HG02678 (cell line): ENCODE measurements at regions not wholly inside any gene's neighbourhood (a gene's known extent, or its start where the extent isn't known, plus 50 kb on each side); places are given as distances from the start of the nearest gene placed in this dataset.

Source experiments
- ATAC-seq: cut with Tn5 transposase; IDR thresholded peaks from one replicate; pipeline ENCODE4 v1.9.1; 2021; ENCODE audit warnings: mild to moderate bottlenecking, moderate library complexity; ENCODE audit not compliant: unreplicated experiment

DNA sequence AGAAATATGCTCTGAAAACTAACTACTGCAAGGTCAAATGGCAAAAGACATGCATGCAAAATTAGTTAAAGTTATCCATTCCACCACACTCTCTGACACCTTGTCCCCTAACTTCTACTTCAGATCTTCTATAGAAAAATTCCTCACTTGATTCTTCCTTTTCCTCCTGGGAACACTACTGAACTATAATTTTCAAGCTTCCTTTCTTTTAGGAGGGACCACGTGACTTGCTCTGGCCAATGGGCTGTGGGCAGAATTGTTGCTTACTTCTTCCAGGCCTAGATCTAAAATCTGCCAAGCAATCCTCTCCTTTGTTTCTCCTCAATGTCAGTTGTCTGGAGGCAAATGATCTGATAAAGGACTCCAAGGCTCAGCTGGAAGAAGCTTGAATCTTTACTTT, 441.0 kb downstream of the CDK5RAP2 start:
- no peak for ATAC-seq

DNA sequence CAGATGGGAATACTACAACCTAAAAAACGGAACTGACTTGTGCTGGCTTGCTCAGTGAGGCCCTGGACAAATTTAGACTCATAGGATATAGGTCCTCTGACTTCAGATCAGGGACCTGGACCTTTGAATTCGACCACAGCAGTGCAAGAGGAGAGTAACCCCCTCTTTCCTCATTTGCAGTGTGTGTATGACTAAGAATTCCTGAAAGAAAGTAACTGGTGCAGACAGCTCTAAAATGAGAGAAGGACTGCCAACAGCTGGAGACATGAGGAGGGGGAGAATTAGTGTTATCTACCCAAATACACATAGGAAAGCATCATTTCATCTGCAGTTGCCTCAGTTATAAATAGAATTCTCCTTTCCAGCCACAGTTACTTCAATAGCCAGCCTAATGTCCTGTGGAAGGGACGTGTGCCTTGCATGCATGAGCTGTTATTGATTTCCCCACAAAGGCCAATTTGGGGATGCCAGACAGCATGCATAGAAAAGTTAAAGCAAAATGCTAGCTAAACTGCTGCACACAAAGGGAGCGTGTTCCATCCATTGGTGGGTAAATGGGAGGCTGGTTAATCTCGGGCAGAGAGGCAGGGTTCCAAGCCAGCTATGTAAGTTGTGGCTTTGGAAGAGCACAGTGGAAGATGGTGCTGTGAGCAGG, 442.7 kb downstream of the CDK5RAP2 start:
- no peak for ATAC-seq

DNA sequence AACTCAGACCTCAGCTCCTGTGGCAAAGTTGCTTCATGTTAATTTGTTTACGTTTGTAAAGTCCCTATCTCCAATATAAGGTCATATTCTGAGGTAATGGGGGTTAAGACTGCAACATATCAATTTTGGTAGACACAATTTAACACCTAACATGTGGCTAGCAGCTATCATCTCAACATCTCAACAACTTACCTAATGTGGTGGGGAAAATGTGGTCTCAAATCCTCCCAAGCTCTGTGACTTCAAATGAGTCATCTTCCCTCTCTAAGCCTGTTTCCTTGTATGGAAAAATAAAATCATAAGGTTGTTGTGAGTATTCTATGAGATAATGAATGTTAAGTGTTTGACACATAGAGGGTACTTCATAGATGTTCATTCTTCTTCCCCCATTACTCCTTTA, 443.3 kb downstream of the CDK5RAP2 start:
- no peak for ATAC-seq

DNA sequence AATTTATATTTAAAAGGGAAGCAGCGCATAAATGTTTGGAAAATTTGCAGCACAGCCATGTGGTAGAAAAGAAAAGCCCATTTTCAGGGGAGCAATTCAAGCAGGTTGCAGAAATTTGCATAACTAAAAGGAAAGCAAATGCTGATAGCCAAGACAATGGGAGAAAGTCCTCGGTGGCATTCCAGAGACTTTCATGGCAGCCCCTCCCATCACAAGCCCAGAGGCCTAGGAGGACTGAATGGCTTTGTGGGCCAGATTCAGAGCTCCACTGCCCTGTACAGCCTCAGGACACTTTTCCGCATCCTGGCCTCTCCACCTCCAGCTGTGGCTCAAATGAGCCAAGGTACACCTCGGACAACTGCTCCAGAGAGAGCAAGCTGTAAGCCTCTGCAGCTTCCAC, 462.9 kb downstream of the CDK5RAP2 start:
- ATAC-seq: no peak

DNA sequence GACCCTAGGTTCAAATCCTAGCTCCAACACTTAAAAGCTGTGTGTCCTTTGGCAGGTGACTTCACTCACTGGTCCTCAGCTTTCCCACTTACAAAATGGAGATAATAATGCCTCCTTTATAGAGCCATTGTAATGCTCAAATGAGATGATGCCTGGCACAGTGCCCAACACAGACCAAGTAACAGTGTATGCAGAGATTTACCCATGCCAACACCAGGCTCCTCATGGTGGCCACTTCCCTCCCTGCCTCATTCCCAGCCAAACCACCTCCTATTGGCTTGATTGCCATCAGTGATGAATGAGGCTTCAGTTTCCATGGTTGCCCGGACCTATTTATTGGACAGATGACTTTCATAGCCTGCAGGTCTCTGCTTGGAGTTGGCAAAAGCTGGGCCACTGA, 469.4 kb downstream of the CDK5RAP2 start:
- no peak for ATAC-seq

DNA sequence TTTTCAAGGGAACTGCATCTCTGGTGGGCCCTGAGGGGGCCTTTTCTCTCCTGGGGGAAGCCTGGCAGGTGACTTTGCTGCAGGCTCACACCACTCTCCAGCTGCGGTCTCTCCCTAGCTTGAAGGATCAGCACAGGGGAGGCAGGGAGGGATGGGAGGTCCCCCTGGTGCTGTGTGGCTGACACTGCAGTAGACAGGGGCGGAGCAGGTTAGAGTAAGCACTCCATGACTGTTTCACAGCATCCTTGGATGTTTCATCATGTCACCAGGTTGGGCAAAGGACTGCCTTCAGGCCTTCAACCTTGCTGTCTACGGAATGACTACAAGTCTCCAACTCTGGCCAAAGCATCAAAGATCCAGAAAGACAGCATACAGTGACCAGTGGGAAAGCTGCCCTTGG, 470.7 kb downstream of the CDK5RAP2 start:
- no peak for ATAC-seq

DNA sequence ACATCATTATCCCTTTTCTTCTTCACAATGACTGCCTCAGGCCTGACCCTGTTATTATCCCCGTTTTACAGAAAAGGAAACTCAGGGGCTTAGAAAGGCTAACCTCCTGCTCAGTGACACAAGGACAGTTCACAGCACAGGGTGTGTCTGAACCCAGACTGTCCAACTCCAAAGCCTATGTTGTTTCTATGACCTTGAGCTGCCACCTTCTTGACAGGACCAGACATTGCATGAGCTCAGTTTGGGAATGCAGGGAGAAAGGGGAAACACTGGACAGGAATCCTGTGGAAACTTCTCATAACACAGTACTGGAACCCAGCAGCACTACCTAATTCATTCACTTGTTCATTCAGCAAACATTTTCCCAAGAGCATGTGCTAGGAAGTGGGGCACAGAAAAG, 472.8 kb downstream of the CDK5RAP2 start:
- ATAC-seq: no peak

DNA sequence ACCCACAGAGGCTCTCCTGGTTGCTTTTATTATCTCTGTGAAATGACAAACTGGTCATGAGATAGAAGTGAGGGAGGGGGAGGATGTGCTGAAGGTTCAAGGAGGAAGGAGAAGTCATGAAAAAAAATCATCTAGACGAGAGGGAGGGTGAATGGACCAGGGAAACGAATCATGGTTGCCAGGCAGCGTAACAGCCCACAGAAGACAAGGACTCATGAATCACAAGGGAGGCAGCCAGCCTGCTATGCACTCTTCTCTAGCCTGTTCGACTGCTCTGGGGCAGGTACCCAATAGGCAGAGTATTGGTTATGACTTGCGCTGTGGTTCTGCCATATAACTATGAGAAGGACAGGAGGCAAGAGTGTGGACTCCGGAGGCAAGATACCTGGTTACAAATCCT, 475.2 kb downstream of the CDK5RAP2 start:
- ATAC-seq: no peak

DNA sequence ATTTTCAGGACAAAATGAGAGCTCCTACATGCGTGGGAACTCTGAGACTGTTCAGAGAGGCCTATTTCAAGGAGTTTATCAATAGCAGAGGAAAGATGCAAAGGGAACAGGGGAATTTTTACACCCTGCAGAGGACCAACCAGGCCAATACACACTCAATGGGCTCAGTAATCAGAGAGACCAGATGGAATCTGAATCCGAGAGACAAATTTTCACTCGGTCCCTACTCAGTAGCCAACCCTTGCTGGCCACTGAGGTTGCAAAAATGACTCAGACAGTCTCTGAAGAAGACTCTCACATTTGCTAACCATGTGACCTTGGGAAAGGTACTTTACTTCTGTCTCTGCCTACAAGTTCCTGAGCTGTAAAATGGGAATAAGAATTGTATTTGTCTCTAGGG, 479.4 kb downstream of the CDK5RAP2 start:
- ATAC-seq: no peak

DNA sequence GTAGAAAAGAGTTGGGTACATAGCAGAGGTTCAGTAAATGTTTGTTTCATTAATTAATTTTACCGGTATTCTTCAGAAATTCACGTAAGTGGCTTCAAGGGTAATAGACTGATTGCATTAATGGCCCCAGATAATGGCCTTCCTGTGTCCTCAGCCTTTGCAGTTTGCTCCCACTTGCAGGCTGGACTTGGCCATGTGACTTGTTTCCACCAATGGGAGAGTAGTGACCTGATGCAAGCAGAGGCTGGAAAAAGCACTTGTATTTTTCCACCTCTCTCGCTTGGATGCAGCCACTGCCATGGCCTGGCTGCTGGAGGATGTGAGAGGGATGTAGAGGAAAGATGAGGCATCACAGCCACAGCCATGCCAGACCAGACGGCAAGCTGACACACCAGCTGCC, 480.9 kb downstream of the CDK5RAP2 start:
- ATAC-seq: no peak

DNA sequence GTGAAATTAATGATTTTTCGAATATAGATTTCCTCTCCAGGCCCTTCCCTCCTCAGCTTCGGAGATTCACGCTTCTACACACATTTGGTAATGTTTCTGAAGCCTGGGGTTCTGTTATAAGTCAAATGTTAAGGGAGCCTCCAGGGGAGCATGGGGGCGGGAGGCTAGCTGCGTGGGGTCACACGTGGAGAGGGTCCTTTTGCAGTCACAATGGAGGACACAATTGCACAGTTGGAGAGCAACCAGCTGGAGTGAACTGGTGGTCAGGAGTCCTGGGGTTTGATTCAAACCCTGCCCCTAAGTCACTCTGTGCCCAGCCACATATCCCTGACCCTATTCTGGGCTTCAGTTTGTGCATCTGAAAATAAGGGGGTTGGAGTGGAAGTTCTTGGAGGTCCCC, 481.4 kb downstream of the CDK5RAP2 start:
- no peak for ATAC-seq

DNA sequence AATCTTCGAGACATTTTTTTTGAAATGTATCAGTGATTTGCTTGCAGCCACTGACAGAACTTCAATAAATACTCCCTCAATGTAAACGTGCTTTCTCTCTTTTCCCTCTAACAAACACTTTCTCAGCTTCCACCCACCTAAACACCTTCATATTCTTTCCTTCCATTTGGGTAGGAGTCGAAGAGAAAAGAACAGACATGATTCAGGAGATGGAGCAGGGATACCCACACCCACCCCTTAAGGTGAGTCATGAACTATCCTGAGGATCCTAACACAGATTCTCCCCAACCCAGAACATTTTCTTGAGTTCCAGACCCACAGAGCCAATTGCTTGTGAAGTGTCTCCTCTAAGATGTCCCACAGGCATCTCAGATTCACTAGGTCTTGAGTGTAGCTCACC, 488.8 kb downstream of the CDK5RAP2 start:
- ATAC-seq: no peak

DNA sequence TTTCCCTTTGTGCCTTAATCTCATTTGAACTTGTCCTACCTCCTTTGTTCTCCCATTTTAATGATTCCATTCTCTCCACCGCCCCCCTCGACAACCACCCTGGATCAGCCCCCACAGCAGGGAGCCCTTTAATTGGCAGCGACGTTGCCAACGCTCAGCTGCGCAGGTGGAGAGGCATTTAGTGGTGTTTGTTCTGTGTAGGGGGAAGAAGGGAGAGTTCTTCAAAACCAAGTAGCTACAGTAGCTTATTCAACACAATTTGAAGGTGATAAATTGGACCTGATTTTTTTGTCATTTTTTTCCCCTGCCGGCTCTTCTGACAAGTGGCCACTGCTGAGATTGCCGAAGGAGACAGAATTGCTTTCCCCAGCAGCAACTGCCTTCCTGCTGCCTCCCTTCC, 499.1 kb downstream of the CDK5RAP2 start:
- ATAC-seq: no peak

DNA sequence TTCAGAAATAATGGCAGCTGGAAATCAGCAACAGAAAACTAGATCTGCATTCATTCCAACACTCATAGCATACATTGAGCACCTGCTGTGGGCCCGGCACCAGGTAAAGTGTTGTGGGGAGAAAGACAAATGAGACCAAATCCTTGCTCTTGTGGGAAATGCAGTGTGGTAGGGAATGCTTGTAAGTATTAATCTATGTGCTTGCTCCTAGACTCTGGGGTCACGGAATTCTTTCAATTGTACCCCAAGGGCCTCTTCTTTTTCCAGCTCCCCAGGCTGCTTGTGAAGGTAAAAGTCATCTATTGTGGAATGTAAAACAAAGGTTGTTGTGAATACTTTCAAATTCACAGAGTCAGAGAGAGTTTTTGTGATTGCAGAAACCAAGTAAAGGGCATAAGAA, 501.9 kb downstream of the CDK5RAP2 start:
- ATAC-seq: no peak

DNA sequence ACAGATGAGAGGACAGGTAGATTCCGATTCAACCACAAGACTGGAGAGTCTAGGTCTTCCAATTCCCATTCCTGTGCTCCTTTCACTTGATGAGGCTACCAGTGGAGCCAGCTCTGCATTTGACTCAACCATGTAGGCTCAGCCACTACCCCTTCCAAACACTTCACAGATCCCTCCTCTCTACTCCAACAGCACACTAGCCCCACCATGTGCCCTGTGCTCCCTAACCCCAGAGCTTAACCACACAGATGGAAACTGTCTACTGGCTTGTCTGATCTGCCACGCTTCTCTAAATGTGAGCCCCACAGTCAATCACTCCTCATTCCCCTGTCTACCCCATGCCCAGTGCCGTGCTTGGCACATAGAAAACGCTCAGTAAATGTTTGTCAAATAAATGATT, 508.2 kb downstream of the CDK5RAP2 start:
- no peak for ATAC-seq

DNA sequence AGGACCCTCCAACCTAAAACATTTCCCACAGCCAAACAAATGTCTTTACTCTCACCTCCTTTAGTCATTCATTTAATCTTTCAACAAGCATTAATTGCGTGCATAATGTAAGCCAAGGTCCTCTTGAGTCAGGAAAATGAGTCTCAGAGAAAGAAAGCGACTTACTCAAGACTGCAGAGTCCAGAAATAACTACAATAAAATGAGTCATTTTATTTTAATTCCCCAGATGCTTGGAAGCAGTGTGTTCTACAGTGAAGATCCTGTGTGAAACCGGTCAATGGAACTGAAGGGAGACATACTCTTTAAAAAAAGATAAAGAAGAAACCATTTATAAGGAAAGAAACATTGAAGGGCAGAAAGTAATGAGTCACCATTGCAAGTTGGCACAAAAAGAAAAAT, 513.7 kb downstream of the CDK5RAP2 start:
- no peak for ATAC-seq

DNA sequence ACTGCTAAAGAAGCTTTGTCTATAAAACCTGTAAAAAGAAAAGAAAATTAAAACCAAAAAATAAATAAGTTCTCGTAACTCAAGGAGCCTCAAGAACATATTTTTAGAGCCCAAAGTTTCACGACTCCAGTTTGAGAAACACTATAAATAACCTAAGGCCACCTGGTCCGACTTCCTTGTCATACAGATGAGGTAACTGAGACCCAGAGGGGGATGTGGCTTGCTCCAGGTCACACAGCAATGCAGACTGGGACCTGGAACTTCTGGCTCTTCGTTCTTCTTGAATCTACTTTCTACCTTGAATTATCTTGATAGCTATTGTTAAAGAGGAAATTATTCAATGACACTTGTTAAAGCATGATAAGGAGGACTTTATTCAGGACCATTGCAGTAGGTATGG, 514.8 kb downstream of the CDK5RAP2 start:
- ATAC-seq: no peak

DNA sequence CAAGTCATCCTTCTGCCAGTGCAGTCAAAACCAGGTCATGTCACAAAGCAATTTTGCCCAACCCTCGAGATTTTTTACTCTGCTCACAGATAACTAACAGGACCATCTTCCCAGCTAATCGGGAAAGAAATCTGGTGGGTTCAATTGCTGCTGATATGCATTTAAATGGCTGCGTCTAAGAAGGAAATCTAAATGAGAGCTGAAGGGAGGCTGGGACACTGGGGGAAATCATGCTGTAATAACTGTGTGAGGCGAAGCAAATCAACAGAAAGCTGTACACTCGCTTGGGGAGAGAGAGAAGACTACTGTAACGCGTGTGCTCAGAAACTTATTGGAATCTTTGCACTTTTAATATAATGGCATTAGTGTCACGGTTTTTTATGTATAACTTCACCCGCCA, 535.0 kb downstream of the CDK5RAP2 start:
- no peak for ATAC-seq

DNA sequence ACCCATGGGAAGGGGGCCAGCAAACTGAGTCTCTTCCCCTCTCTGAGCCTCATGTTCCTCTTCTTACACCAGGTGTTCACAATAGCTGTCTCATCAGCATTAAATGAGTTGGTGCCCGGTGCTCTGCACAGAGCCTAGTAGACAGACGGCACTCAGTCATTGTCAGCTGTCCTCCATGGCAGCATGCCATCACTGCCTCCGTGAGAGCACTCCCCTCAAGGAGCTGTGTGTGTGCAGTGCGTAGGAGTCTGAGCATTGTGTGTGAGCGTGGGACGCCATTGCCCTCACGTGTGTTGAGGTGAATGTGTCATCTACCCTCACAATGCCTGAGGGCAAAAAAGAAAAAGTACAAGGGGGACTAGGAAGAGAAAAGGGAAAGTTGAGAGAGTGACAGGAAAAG, 536.5 kb downstream of the CDK5RAP2 start:
- ATAC-seq: no peak

DNA sequence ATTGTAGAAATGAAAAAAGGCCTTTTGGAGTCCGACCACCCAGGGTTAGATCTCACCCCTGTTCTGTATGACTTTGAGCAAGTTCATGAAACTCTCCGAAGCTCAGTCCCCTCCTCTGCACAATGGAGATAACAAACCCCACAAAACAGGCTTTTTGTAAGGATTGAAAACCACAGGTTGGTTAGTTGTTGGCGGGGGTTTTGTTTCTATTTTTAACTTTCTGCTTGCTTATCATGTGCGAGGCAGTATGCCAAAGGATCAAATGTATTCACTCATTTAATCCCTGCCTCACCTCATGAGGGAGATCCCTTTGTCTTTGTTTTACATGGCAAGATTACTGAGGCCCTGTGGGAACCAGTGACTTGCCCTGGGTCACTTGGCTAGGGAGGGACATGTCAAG, 539.1 kb downstream of the CDK5RAP2 start:
- no peak for ATAC-seq

DNA sequence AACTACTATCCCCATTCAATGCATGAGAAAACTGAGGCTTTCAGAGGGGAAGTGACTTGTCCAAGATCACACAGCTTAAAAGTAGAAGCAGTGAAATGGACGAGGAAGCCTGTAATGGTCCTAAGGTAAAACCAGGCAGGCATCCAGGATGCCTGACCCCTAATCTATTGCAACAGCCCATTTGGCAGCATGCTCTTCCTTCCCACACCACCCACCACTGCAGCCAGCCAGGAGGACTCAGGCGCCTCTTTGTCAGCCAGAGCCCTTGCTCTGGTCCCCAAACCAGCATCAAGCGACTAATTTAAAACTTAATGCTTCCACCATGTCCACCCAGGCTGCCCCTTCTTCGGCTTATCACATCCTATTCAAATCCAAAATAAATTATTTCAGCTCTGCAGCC, 541.6 kb downstream of the CDK5RAP2 start:
- ATAC-seq: no peak

DNA sequence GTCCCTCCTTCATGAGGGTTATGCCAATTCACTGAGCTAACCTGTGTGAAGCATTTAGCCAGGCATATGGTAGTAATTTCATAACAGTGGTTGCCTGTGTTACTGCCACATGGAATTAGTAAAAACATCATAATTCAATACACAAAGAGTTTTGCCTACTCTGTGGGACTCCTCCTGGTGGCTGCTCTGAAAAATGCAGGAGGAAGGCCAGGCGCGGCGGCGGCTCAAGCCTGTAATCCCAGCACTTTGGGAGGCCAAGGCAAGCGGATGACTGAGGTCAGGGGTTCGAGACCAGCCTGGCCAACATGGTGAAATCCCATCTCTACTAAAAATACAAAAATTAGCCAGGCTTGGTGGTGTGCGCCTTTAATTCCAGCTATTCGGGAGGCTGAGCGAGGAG, 547.3 kb downstream of the CDK5RAP2 start:
- no peak for ATAC-seq

DNA sequence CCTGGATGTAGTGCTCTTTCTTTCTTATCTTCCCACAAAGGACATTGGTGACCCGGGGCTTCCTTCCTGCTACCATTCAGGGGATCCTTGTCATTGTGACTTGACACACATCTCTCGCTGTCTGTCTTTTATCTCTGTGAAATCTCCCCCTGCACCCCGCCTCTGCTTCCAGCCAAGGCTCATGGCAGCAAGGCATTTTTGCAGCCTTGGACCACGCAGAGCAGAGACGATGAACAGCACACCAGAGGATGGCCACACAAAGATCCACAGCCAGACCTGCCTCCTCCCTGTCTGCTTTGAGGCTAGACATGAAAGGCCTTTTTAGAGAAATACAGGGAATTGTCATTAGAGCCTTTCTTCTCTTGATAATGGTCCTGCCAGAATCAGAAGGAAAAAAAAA, 549.1 kb downstream of the CDK5RAP2 start:
- ATAC-seq: no peak

DNA sequence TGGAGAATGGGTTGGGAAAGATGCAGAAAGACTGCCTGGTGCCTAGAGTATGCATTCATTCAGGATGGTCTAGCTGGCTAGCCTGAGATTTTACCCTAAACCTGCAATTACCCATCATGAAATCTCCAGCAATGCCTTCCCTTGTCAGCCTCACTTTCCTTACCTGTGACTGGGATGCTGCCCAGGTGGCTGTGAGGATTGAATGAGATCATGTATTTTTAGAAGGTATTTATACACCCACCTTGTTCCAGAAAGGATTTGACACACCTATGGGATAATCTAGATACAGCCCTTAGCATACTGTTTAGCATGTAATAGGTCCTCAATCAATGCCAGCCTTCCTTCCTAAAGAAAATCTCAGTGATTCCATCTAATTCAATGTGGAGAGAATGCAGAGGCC, 561.4 kb downstream of the CDK5RAP2 start:
- no peak for ATAC-seq
